Mononuclear cell (primary cell): ENCODE measurements at regions not wholly inside any gene's neighbourhood (a gene's known extent, or its start where the extent isn't known, plus 50 kb on each side); places are given as distances from the start of the nearest gene placed in this dataset.
"Not testable (repeated sequence)": the region's sequence is repeated elsewhere in the genome, so short reads cannot be mapped to it uniquely, and the experiment has no call there.

Source experiments
- H3K27me3 ChIP-seq: 2 replicates; pipeline ENCODE4 v1.6.0; 2011; ENCODE audit warnings: low read length, control low read depth; ENCODE audit not compliant: insufficient read depth
- H3K4me1 ChIP-seq: 2 replicates; pipeline ENCODE4 v1.5.1; 2011; ENCODE audit warnings: mild to moderate bottlenecking, low read length, control low read depth; ENCODE audit not compliant: insufficient read depth
- H3K4me3 ChIP-seq: 2 replicates; pipeline ENCODE4 v1.5.1; 2011; ENCODE audit warnings: mild to moderate bottlenecking, low read length, moderate library complexity
- H3K9me3 ChIP-seq: 2 replicates; pipeline ENCODE4 v1.5.1; 2011; ENCODE audit warnings: low read depth, mild to moderate bottlenecking, control low read depth, low read length

DNA sequence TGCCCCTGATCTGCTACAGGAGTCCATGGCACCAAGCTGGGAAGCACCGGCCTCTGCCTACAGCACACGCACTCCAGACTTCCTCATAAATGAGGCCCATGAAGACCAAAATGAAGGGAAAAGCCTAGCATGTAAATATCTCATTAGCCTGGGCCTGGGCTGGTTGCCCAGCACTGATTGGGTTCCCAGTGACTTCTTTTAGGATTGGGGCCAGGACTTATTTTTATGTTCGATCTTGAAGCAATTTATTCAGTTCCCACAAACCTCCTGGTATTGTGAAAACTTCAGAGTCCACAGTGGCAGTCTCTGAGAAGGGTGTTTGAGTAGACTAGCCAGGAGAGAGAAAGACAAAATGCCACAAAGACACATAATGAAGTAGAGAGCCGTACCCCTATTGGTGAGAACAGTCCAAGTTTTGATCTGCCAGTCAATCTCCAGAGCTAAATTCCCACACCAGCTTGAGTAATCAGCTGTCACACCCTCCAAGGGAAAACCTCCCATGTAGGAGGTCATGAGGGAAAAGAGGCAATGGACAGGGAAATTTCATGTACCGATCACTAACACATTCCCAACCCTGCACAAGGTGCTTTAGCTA lies 78.2 kb downstream of the PHLDA1 start:
- H3K27me3 ChIP-seq = no peaks in the 10 kb centered on the region
- H3K4me3 ChIP-seq = no peak overlapping the region
- no peaks in the 10 kb centered on the region for H3K9me3 ChIP-seq
- no peaks in the 10 kb centered on the region for H3K4me1 ChIP-seq

DNA sequence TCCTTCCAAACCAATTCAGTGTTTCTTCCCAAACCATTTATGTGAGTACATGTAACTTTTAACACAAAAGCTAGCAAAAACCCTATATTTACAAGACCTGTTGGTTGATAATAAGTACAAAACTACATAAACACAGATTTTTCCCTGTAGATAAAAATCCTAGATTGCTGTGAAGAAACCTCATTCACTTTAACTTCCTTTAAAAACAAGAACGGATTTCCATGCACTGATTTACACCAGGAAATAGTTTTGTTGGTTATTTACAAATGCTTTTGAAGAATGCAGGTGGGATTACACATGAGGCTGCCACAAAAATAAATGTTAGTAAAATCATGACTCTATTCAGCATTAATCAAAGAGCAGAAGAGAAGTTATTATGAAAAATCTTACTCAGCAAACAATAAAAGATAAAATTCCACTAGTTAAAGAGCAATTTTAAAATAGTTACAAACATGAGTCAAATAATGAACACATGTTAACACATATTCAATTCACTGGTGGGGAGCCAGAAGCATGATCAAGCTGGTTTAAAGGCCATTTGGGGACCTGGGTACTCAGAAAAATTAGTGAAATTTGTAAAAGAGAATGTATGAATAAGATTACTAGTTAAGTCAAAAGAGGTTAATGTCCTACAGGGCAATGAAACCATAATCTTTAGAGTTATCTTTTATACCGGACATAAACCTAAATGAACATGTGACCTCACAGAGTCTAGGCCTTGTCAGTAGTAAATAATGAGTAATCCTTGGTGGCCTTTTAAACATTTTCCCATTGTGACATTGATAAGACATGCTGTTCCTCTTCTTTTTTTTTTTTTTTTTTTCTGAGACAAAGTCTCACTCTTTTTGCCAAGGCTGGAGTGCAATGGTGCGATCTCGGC lies 79.9 kb downstream of the PHLDA1 start:
- H3K4me1 ChIP-seq = no peaks in the 10 kb centered on the region
- no peaks in the 10 kb centered on the region for H3K27me3 ChIP-seq
- no peak overlapping the region for H3K4me3 ChIP-seq
- no peaks in the 10 kb centered on the region for H3K9me3 ChIP-seq

DNA sequence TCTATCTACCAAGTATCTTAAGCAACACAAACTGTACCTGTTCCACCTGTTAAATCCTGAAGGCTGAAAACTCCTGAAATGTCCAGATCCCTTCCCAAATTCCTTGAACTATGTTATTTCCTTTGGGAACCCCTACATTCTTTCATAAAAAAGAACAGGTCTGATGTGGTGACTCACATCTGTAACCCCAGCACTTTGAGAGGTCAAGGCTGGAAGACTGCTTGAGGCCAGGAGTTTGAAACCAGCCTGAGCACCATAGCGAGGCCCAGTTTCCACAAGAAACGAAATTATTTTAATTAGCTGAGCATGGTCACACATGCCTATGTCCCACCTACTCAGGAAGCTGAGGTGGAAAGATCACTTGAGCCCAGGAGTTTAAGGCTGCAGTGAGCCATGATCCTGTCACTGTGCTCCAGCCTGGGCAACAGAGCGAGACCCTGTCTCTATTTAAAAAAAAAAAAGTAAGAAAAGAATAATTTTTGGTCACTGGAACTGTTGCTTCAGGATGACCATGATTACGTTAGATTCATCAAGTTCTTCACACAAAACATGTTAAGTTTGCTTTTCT lies 84.3 kb downstream of the PHLDA1 start:
- Histone ChIP-seq H3K4me3 (no peak overlapping the region), H3K4me1 (peaks cover 19% of the 10 kb centered on the region), H3K27me3 (no peaks in the 10 kb centered on the region), H3K9me3 (no peaks in the 10 kb centered on the region)

GRCh38 chr12:75945581-75945980 lies 86.0 kb downstream of the PHLDA1 start:
- no peaks in the 10 kb centered on the region for H3K9me3 ChIP-seq
- no peak overlapping the region for H3K4me3 ChIP-seq
- no peaks in the 10 kb centered on the region for H3K27me3 ChIP-seq
- H3K4me1 ChIP-seq = peaks cover 19% of the 10 kb centered on the region

- no peak overlapping the region for H3K4me3 ChIP-seq
- no peaks in the 10 kb centered on the region for H3K9me3 ChIP-seq
- H3K27me3 ChIP-seq = no peaks in the 10 kb centered on the region
- H3K4me1 ChIP-seq = peaks cover 19% of the 10 kb centered on the region
These were observed 86.6 kb downstream of the PHLDA1 start for GRCh38 chr12:75944905-75945432.

- Histone ChIP-seq H3K27me3 (no peaks in the 10 kb centered on the region), H3K4me3 (no peak overlapping the region), H3K9me3 (no peaks in the 10 kb centered on the region), H3K4me1 (peaks cover 19% of the 10 kb centered on the region)
These were observed 87.3 kb downstream of the PHLDA1 start for GRCh38 chr12:75944097-75944904.

DNA sequence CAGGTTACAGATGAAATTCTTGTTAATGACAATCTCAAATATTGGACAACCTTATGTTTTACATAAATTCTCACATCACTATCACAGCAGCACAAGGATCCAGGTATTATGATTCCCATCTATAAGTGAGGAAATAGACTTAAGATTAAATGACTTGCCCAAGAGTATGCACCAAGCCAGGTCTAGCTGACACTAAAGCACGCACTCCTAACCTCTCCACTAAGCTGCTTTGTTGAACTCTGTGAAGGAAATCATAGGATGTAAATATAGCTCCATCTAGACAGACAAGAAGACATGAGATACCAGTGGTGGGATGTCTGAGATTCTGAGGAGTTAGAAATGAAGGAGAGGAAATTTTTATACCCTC lies 87.9 kb downstream of the PHLDA1 start:
- Histone ChIP-seq H3K4me1 (peaks cover 19% of the 10 kb centered on the region), H3K9me3 (no peaks in the 10 kb centered on the region), H3K4me3 (no peak overlapping the region)

DNA sequence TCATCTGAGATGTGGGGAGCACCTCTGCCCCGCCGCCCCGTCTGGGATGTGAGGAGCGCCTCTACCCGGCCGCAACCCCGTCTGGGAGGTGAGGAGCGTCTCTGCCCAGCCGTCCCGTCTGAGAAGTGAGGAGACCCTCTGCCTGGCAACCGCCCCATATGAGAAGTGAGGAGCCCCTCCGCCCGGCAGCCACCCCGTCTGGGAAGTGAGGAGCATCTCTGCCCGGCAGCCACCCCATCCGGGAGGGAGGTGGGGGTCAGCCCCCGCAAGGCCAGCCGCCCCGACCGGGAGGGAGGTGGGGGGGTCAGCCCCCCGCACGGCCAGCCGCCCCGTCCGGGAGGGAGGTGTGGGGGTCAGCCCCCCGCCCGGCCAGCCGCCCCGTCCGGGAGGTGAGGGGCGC lies 89.9 kb downstream of the PHLDA1 start:
- not testable (repeated sequence) for H3K4me3 ChIP-seq, H3K9me3 ChIP-seq, H3K27me3 ChIP-seq
- peaks cover 19% of the 10 kb centered on the region for H3K4me1 ChIP-seq

More for the DNA sequence above, 87.9 kb downstream of the PHLDA1 start:
- H3K27me3 ChIP-seq = no peaks in the 10 kb centered on the region

- Histone ChIP-seq H3K27me3 (no peaks in the 10 kb centered on the region), H3K4me1 (peaks cover 13% of the 10 kb centered on the region), H3K9me3 (no peaks in the 10 kb centered on the region), H3K4me3 (no peak overlapping the region)
These were observed 92.4 kb downstream of the PHLDA1 start for GRCh38 chr12:75939016-75939642.

- peaks cover 12% of the 10 kb centered on the region for H3K4me1 ChIP-seq
- H3K27me3 ChIP-seq = peaks cover under 1% of the 10 kb centered on the region
- H3K4me3 ChIP-seq = no peak overlapping the region
- H3K9me3 ChIP-seq = no peaks in the 10 kb centered on the region
These were observed 93.4 kb downstream of the PHLDA1 start for GRCh38 chr12:75938189-75938588.

- H3K4me1 ChIP-seq = peaks cover 12% of the 10 kb centered on the region
- H3K4me3 ChIP-seq = no peak overlapping the region
- H3K9me3 ChIP-seq = no peaks in the 10 kb centered on the region
These were observed 94.1 kb downstream of the PHLDA1 start for GRCh38 chr12:75937486-75937885.

DNA sequence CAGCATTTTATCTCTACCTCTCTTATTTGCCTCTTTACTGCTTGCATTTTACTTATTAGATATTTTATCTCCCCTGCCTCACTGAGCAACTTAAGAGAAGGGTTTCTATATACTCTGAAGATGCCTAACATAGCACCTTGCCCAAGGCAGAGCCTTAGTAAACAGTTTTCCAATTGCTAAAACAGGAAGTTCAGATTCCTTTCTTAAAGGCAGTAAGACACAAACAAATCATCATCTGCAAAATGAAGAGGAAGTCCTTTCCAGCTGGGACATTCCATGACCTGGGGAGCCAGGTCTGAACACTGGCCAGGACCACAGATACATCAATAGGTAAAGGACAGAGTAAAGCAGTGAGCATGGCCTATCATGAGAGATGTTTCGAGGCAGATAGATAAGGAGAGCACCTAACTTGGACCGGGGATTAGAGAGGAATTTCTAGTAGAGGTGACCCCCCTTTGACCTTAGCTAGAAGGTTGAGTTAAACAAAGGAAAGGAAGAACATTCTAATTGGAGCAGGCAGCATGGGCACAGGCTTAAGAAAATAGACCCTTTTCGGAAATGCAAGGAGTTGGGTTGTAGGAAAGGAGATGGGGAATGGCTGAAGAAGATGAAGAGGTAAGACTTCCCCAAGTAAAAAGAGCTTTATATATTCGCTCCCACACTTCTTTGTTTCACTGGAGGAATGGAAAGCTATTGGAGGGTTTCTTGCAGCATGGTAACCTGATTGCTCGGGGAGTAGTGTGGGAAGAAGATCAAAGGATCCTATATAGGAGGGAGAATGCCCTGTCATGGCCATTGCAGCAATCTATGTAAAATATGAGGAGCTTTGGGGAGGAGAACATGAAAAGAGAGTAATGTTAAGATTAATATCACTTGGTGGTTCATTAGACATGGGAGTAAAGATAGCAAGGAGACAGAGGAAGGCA lies 94.8 kb downstream of the PHLDA1 start:
- H3K4me3 ChIP-seq = no peak overlapping the region
- H3K4me1 ChIP-seq = peaks cover 12% of the 10 kb centered on the region
- no peaks in the 10 kb centered on the region for H3K9me3 ChIP-seq
- H3K27me3 ChIP-seq = peaks cover 5% of the 10 kb centered on the region

More at GRCh38 chr12:75937486-75937885, 94.1 kb downstream of the PHLDA1 start:
- peaks cover 5% of the 10 kb centered on the region for H3K27me3 ChIP-seq

DNA sequence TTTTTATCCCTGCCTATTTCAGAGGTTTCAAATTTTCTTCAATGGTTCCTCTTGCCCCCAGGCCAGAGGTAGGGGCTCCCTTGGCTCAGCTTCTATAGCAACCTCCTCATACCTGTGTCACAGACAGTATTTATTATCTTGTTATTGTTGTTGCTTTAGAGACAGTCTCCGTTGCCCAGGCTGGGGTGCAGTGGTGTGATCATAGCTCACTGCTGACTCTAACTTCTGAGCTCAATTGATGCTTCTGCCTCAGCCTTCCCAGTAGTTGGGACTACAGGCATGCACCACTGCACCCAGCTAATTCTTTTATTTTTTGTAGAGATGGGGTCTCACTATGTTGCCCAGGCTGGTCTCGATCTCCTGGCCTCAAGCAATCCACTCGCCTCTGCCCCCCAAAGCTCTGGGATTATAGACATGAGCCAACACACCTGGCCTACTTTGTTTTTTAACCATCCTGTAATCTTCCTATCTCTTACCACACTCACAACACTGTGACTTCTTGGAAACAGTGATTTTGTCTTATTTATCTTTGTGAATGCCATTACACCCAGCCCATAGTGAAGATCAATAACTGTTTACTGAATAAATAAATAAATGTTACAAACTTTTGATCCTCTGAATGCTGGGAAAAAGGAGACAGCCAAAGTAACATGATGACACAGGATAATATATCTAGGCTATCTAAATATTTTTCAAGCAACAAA lies 95.9 kb downstream of the PHLDA1 start:
- Histone ChIP-seq H3K27me3 (peaks cover 5% of the 10 kb centered on the region), H3K4me1 (peaks cover 12% of the 10 kb centered on the region), H3K4me3 (no peak overlapping the region), H3K9me3 (no peaks in the 10 kb centered on the region)
